NT2/D1 (cell line): ENCODE measurements at regions not wholly inside any gene's neighbourhood (a gene's known extent, or its start where the extent isn't known, plus 50 kb on each side); places are given as distances from the start of the nearest gene placed in this dataset.

Experiments
- DNase-seq: peaks from one replicate; pipeline ENCODE4 v3.0.0-alpha.2; 2011; ENCODE audit warnings: low read depth, low spot score
- H3K27me3 ChIP-seq: 2 replicates; pipeline ENCODE4 v1.6.0; 2011; ENCODE audit warnings: mild to moderate bottlenecking; ENCODE audit not compliant: insufficient read length, insufficient read depth
- H3K36me3 ChIP-seq: 2 replicates; pipeline ENCODE4 v1.6.1; 2011; ENCODE audit warnings: mild to moderate bottlenecking, low read length, mixed read lengths; ENCODE audit not compliant: insufficient read depth, insufficient read length
- H3K4me1 ChIP-seq: 2 replicates; pipeline ENCODE4 v1.5.1; 2011; ENCODE audit not compliant: insufficient read depth, insufficient read length
- H3K4me3 ChIP-seq: 2 replicates; pipeline ENCODE4 v1.5.1; 2011; ENCODE audit warnings: low read depth; ENCODE audit not compliant: insufficient read length
- H3K9ac ChIP-seq: 2 replicates; pipeline ENCODE4 v1.6.0; 2011; ENCODE audit warnings: low read depth; ENCODE audit not compliant: insufficient read length
- H3K9me3 ChIP-seq: 2 replicates; pipeline ENCODE4 v1.5.1; 2011; ENCODE audit warnings: mild to moderate bottlenecking, low read length; ENCODE audit not compliant: insufficient read depth
- SUZ12 ChIP-seq: IDR thresholded peaks from 2 replicates; pipeline ENCODE4 v1.6.1; 2011; ENCODE audit not compliant: insufficient read length, insufficient read depth; ENCODE audit errors: extremely low read depth
- YY1 ChIP-seq: IDR thresholded peaks from 2 replicates; pipeline ENCODE4 v1.6.1; 2011; ENCODE audit not compliant: insufficient read length, insufficient read depth
- ZNF274 ChIP-seq: IDR thresholded peaks from 2 replicates; pipeline ENCODE4 v1.6.1; 2011; ENCODE audit warnings: mild to moderate bottlenecking, low read depth, low read length

DNA sequence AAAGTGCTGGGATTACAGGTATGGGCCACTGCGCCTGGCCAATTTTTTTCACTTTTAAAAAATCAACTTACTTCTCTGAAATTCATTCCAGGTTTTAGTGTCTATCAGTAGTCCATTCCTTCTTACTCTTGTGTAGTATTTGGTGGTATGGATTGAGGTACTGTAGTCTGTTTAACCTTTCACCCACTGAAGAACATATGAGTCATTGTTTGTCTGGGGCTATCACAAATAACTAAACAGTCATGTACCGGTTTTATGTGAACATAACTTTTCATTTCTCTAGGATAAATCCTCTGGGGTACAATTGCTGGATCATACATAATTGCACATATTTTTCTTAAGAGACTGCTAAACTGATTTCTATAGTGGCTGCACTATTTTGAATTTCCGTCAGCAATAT is 1188.0 kb upstream of the CDH9 start:
- Histone ChIP-seq H3K27me3 (no peaks in the 10 kb centered on the region), H3K9ac (no peak overlapping the region), H3K4me1 (no peaks in the 10 kb centered on the region), H3K4me3 (no peak overlapping the region), H3K9me3 (no peaks in the 10 kb centered on the region), H3K36me3 (no peaks in the 10 kb centered on the region)
- no peak for DNase-seq
- TF ChIP-seq ZNF274 (no peak), YY1 (no peak), SUZ12 (no peak)

DNA sequence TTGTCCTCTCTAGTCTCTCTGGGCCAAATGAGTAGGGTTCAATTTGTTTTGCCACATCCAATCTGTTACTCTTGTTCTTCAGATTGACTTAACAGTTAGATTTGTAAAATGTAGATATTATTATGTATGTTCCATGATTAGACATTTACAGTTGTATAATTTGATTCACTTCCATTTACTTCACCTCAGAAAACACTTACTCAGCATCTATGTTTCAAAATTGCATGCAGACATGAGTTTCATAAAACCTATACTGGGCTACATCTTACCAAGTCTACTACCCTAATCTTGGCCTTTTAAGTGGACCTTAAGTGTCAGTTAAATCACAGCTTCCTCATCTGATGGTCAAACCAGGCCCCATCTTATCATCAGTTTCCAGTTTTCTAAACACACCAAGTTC is 1181.2 kb upstream of the CDH9 start:
- TF ChIP-seq YY1 (no peak), SUZ12 (no peak), ZNF274 (no peak)
- H3K4me1 ChIP-seq: no peaks in the 10 kb centered on the region
- H3K27me3 ChIP-seq: no peaks in the 10 kb centered on the region

DNA sequence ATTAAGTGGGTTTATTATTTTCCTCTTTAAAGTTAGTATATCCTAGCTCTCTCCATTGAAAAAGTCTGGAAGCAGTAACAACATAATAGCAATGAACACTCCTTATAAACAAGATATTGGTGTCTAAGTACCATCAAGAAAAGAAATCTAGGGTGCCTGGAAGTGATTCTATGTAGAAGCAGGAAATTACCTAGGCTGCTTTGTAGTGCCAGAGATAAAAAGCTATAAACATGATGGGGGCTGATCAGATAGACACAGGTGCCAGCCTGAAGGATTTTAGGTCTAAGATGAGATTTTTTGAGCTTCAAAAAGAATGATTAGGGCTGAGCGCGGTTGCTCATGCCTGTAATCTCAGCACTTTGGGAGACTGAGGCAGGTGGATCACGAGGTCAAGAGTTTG is 1179.3 kb upstream of the CDH9 start:
- H3K9ac ChIP-seq: no peak overlapping the region
- no peak for TF ChIP-seq YY1
- no peak for TF ChIP-seq SUZ12
- no peak for TF ChIP-seq ZNF274
- H3K4me3 ChIP-seq: no peak overlapping the region
- no peaks in the 10 kb centered on the region for H3K36me3 ChIP-seq
- no peaks in the 10 kb centered on the region for H3K27me3 ChIP-seq
- no peaks in the 10 kb centered on the region for H3K9me3 ChIP-seq
- H3K4me1 ChIP-seq: no peaks in the 10 kb centered on the region
- DNase-seq: no peak

More for the DNA sequence above, 1181.2 kb upstream of the CDH9 start:
- no peak for DNase-seq
- H3K4me3 ChIP-seq: no peak overlapping the region
- no peak overlapping the region for H3K9ac ChIP-seq
- H3K9me3 ChIP-seq: no peaks in the 10 kb centered on the region
- no peaks in the 10 kb centered on the region for H3K36me3 ChIP-seq

- Histone ChIP-seq H3K4me1 (no peaks in the 10 kb centered on the region), H3K9me3 (no peaks in the 10 kb centered on the region), H3K36me3 (no peaks in the 10 kb centered on the region), H3K27me3 (no peaks in the 10 kb centered on the region), H3K9ac (no peak overlapping the region), H3K4me3 (no peak overlapping the region)
- DNase-seq: no peak
- TF ChIP-seq SUZ12 (no peak), YY1 (no peak), ZNF274 (no peak)
These were observed 1178.6 kb upstream of the CDH9 start for GRCh38 chr5:28216939-28217360.

DNA sequence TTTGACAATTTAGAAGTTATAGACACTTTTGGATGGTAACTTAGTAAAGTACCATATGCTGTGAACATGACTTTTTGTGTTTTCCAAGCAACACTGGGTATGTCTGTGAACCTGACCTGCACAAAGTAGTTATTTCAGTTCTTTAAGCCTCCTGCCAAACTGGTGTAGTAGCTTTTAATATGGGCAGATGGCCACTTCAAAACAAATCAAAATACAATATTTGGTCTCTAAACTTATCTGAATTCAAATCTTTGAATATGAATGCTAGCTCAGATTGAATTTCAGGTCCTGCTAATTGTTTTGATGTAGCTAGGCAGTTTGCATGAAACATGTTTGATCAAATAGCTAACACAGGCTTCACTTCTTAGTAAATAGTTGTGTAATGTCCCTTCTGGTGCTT is 1176.7 kb upstream of the CDH9 start:
- DNase-seq: no peak
- H3K4me1 ChIP-seq: no peaks in the 10 kb centered on the region
- no peaks in the 10 kb centered on the region for H3K9me3 ChIP-seq
- TF ChIP-seq ZNF274 (no peak), SUZ12 (no peak), YY1 (no peak)
- H3K27me3 ChIP-seq: no peaks in the 10 kb centered on the region
- H3K9ac ChIP-seq: no peak overlapping the region
- H3K4me3 ChIP-seq: no peak overlapping the region
- H3K36me3 ChIP-seq: no peaks in the 10 kb centered on the region

- Histone ChIP-seq H3K4me3 (no peak overlapping the region), H3K9ac (no peak overlapping the region), H3K4me1 (no peaks in the 10 kb centered on the region), H3K36me3 (no peaks in the 10 kb centered on the region), H3K27me3 (no peaks in the 10 kb centered on the region), H3K9me3 (no peaks in the 10 kb centered on the region)
- TF ChIP-seq YY1: no peak
- no peak for TF ChIP-seq ZNF274
- no peak for TF ChIP-seq SUZ12
- DNase-seq: no peak
These were observed 1175.9 kb upstream of the CDH9 start for GRCh38 chr5:28214292-28214691.

GRCh38 chr5:28208356-28208755 is 1170.0 kb upstream of the CDH9 start:
- no peak for DNase-seq
- H3K9me3 ChIP-seq: no peaks in the 10 kb centered on the region
- TF ChIP-seq YY1 (no peak), SUZ12 (no peak), ZNF274 (no peak)

GRCh38 chr5:28190011-28190410 is 1151.6 kb upstream of the CDH9 start:
- no peak for DNase-seq
- Histone ChIP-seq H3K9me3 (no peaks in the 10 kb centered on the region), H3K27me3 (no peaks in the 10 kb centered on the region), H3K36me3 (no peaks in the 10 kb centered on the region), H3K4me3 (no peak overlapping the region), H3K4me1 (no peaks in the 10 kb centered on the region), H3K9ac (no peak overlapping the region)
- TF ChIP-seq SUZ12 (no peak), YY1 (no peak), ZNF274 (no peak)

More at GRCh38 chr5:28208356-28208755, 1170.0 kb upstream of the CDH9 start:
- Histone ChIP-seq H3K4me1 (no peaks in the 10 kb centered on the region), H3K9ac (no peak overlapping the region), H3K4me3 (no peak overlapping the region), H3K27me3 (no peaks in the 10 kb centered on the region), H3K36me3 (no peaks in the 10 kb centered on the region)
